ENCODE measurements at regions not wholly inside any gene's neighbourhood (a gene's known extent, or its start where the extent isn't known, plus 50 kb on each side); places are given as distances from the start of the nearest gene placed in this dataset.

DNA sequence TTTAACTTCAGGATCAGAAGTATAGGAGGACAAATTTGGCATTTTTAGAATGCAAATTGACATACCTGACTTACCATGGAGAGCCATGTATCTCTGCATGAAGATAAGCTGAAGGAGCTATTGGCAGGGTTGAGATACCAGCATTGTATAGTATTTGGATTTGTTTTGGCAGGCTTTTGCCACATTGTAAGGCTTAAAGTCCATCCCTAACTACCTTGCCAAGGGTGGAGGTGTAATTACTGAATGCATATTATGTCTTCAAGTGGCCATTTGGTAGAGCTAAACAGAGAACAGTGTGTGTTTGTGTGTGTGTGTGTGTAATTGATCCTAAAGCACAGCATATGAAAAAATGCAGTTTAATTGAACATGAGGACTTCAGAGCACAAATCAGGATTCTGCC lies 324.7 kb downstream of the FAM170A start:
- dilution Hi-C loops (cut with HindIII; ENCODE audit: low sequenced_read_pairs, unreplicated experiment) = no loop called here
- Histone ChIP-seq H3K14ac (replicated peaks; ENCODE audit: low read depth, low read length) (no peak overlapping the region), H3K9me3 (ENCODE audit: control insufficient read depth, insufficient read depth, low read length) (peaks cover 1% of the 10 kb centered on the region; the same call in 1 of the 2 replicates), H3K4ac (ENCODE audit: low read depth, low read length) (no peak overlapping the region), H3K18ac (ENCODE audit: low read depth, low read length) (no peak overlapping the region), H3K4me2 (ENCODE audit: low read depth, low read length) (no peak overlapping the region), H2BK5ac (ENCODE audit: low read depth, low read length, poor library complexity, severe bottlenecking) (no peak overlapping the region), H3K56ac (ENCODE audit: extremely low read depth, insufficient read depth, low read length) (no peak overlapping the region), H2BK120ac (ENCODE audit: low read depth, low read length) (no peak overlapping the region), H3K27ac (ENCODE audit: insufficient read depth, low read length) (no peak overlapping the region), H2BK15ac (ENCODE audit: low read depth, low read length) (no peak overlapping the region), H3K9ac (ENCODE audit: low read depth, low read length) (no peak overlapping the region), H3K79me1 (ENCODE audit: low read depth in 1 of 2, low read length in 2 of 2) (no peaks in the 10 kb centered on the region), H3K27me3 (ENCODE audit: control insufficient read depth, insufficient read depth, low read length) (no peaks in the 10 kb centered on the region), H2AK9ac (replicated peaks; ENCODE audit: low read depth, low read length, poor library complexity) (no peak overlapping the region), H2BK20ac (ENCODE audit: low read depth, low read length) (no peak overlapping the region), H2AK5ac (ENCODE audit: low read depth, low read length) (no peak overlapping the region), H2AFZ (replicated peaks; ENCODE audit: low read length, poor library complexity) (no peak overlapping the region), H3K4me3 (ENCODE audit: insufficient read depth, low read depth, low read length) (no peak overlapping the region), H4K20me1 (ENCODE audit: insufficient read depth, low read length) (no peaks in the 10 kb centered on the region), H4K5ac (ENCODE audit: low read depth, low read length) (no peak overlapping the region), H3K9me1 (ENCODE audit: insufficient read depth, low read length) (no peaks in the 10 kb centered on the region), H3K23ac (ENCODE audit: low read depth, low read length) (no peak overlapping the region), H4K8ac (ENCODE audit: low read depth in 2 of 2, low read length in 2 of 2) (no peak overlapping the region), H4K91ac (ENCODE audit: insufficient read depth, low read depth, low read length) (no peak overlapping the region), H3K36me3 (ENCODE audit: control insufficient read depth, insufficient read depth, low read length) (no peaks in the 10 kb centered on the region), H3K4me1 (ENCODE audit: control insufficient read depth, insufficient read depth, low read length) (no peaks in the 10 kb centered on the region)
- in situ Hi-C loops (cut with MboI; ENCODE audit: low sequenced_read_pairs) = no loop called here
- ATAC-seq (ENCODE audit: low read depth) (no peak), DNase-seq (no peak)
- ChIA-PET POLR2A (ENCODE audit: unreplicated experiment) (no interaction called here), CTCF (no interaction called here)
- no peak for TF ChIP-seq MAFK (IDR thresholded peaks at IDR 0.05; ENCODE audit: low read depth, low read length)
- TF ChIP-seq BHLHE40 (IDR thresholded peaks at IDR 0.05; ENCODE audit: low read depth, low read length) = no peak
- TF ChIP-seq RCOR1 (IDR thresholded peaks at IDR 0.05; ENCODE audit: insufficient replicate concordance, low read length) = no peak
- TF ChIP-seq, protein P1, sequence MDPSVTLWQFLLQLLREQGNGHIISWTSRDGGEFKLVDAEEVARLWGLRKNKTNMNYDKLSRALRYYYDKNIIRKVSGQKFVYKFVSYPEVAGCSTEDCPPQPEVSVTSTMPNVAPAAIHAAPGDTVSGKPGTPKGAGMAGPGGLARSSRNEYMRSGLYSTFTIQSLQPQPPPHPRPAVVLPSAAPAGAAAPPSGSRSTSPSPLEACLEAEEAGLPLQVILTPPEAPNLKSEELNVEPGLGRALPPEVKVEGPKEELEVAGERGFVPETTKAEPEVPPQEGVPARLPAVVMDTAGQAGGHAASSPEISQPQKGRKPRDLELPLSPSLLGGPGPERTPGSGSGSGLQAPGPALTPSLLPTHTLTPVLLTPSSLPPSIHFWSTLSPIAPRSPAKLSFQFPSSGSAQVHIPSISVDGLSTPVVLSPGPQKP (IDR thresholded peaks at IDR 0.05; ENCODE audit: borderline replicate concordance, low read depth, low read length) = no peak
- TF ChIP-seq SMC3 (IDR thresholded peaks at IDR 0.05; ENCODE audit: low read depth, low read length) = no peak
- TF ChIP-seq, protein P2, sequence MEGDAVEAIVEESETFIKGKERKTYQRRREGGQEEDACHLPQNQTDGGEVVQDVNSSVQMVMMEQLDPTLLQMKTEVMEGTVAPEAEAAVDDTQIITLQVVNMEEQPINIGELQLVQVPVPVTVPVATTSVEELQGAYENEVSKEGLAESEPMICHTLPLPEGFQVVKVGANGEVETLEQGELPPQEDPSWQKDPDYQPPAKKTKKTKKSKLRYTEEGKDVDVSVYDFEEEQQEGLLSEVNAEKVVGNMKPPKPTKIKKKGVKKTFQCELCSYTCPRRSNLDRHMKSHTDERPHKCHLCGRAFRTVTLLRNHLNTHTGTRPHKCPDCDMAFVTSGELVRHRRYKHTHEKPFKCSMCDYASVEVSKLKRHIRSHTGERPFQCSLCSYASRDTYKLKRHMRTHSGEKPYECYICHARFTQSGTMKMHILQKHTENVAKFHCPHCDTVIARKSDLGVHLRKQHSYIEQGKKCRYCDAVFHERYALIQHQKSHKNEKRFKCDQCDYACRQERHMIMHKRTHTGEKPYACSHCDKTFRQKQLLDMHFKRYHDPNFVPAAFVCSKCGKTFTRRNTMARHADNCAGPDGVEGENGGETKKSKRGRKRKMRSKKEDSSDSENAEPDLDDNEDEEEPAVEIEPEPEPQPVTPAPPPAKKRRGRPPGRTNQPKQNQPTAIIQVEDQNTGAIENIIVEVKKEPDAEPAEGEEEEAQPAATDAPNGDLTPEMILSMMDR (conservative IDR thresholded peaks at IDR 0.05; ENCODE audit: low read depth, low read length) = no peak
- TF ChIP-seq FOS (IDR thresholded peaks at IDR 0.05; ENCODE audit: low read depth, low read length) = no peak
- TF ChIP-seq RFX5 (IDR thresholded peaks at IDR 0.05; ENCODE audit: low read depth, low read length) = no peak
- TF ChIP-seq, protein P3, sequence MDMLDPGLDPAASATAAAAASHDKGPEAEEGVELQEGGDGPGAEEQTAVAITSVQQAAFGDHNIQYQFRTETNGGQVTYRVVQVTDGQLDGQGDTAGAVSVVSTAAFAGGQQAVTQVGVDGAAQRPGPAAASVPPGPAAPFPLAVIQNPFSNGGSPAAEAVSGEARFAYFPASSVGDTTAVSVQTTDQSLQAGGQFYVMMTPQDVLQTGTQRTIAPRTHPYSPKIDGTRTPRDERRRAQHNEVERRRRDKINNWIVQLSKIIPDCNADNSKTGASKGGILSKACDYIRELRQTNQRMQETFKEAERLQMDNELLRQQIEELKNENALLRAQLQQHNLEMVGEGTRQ (IDR thresholded peaks at IDR 0.05; ENCODE audit: low read depth, low read length) = no peak
- no peak for TF ChIP-seq POLR2A (IDR thresholded peaks at IDR 0.05; ENCODE audit: low read depth, low read length)
- no peak for TF ChIP-seq RAD21 (IDR thresholded peaks at IDR 0.05; ENCODE audit: low read length)
- no peak for TF ChIP-seq CEBPB (IDR thresholded peaks at IDR 0.05; ENCODE audit: low read depth, low read length)
- TF ChIP-seq CHD1 (IDR thresholded peaks at IDR 0.05; ENCODE audit: low read depth, low read length) = no peak
- no peak for TF ChIP-seq MXI1 (IDR thresholded peaks at IDR 0.05; ENCODE audit: borderline replicate concordance, low read depth, low read length)
- TF ChIP-seq MAZ (IDR thresholded peaks at IDR 0.05; ENCODE audit: borderline replicate concordance, low read depth, low read length) = no peak
- no peak for TF ChIP-seq NFE2L2 (IDR thresholded peaks at IDR 0.05; ENCODE audit: low read depth, low read length)
- no TSS peak for BruUV-seq (replicated peaks)
- intact Hi-C loops (cut with micrococcal nuclease) = no loop called here
